ENCODE measurements at regions not wholly inside any gene's neighbourhood (a gene's known extent, or its start where the extent isn't known, plus 50 kb on each side); places are given as distances from the start of the nearest gene placed in this dataset.
A peak's percentile ranks its signal among the peaks of the same experiment; 100 is the strongest.

DNA sequence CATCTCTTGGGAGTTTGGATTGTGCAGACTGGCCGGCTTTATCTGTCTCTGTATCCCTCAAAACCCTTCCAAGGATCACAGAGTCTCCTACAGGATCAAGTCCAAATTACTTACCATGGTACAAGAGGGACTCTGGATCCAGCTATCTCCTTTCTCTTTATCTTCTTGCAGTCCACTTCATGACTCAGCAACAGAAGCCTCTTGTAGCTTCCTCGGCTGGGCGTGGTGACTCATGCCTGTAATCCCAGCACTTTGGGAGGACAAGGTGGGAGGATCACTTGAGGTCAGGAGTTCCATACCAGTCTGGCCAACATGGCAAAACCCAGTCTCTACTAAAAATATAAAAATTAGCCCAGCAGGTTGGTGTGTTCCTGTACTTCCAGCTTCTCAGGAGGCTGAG lies 189.7 kb downstream of the BCAT1 start:
- DNase-seq: no peak

DNA sequence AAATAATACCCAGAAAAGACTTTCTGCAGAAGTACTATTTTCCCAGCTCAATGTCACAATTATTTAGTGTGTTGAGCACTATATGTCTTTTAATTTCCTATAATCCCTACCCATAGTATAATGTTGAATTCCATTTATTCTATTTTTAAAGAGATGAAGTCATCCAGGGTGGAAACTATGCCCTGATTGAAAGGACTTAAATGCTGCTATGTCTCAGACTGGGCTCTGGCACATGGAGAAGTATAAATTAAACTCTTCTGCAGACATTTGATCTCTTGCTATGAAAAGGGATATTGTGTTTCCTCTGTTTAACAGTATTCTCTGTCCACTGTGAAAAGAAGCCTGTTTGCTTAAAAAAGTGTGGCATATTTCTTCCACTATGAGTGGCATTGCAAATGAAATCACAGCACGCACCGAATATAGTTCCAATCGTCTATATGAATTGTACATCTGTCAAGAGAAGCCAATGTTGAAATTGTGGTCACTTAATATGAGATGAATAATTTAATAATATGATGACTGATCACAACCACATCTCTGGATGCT lies 192.3 kb downstream of the BCAT1 start:
- no peak for DNase-seq

DNA sequence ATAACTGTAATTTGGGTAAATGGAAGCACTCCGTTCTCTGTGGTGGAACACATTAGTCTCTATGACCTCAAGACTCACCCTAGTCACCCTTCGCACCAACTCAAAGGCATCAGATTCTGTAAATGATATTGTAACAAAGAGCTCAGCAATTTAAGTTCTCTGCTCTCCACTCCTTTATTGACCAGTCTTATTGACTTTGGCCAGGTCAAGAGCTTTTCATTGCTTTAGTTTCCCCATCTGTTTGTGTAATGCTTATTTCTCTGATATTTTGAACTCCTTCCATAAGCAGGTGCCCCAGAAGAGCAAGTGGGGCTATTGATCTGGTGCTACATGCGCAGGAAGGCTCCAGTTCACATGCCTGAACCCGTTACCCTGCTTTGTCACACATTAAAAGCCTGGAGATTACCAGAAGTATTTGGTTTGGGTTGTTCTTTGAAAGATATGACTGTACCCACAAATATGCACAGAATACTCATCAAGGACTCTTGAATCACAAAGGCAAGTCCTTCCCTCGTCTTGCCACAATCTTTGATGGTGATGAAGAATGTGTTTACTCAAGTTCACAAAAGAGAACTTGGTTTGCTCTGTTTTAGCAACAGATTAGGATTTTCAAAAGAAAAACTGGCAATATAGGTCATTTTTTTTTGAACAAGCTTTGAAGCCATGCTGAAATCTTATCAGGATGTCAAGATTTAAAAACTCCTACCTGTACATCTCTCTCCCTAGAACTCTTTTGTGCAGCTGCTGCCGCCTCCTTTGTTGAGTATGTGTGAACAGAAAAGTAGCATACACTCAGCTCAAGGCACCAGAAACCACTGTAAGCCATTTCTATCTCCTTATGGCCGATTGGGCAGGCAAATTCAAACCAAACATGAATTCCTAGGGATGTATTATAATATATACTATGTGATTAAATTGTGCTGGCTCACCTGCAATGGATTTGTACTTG lies 193.9 kb downstream of the BCAT1 start:
- no peak for DNase-seq

DNA sequence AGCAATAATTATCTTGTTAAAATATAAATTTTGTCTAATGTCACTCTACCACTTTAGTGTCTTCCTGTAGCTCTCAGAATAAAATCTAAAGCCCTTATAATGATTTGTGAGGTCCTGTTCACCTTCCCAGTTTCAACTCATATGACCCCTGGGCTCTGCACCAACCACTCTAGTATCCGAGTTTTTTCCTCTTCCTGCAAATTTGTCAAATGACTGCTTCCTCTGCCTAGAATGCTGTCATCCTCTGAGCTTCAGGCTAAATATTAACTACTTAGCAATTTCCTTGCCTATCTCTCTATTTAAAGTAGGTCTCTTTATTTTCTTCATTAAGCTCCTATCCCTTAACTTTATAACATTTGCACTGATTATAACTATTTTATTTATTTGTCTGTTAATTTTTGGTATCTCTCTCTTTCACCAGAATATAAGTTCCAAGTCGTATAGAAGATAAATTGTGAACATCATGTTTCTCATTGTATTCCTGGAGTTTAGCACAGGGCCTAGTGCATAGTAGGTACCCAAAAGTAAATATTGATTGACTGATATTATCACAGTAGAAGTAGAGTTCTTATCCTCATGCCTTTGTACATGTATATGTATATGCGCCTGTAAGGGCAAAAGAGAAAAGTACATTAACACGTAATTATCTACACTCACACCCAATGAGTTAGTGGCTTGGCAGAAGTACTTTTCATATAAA lies 196.0 kb downstream of the BCAT1 start:
- no peak for DNase-seq

DNA sequence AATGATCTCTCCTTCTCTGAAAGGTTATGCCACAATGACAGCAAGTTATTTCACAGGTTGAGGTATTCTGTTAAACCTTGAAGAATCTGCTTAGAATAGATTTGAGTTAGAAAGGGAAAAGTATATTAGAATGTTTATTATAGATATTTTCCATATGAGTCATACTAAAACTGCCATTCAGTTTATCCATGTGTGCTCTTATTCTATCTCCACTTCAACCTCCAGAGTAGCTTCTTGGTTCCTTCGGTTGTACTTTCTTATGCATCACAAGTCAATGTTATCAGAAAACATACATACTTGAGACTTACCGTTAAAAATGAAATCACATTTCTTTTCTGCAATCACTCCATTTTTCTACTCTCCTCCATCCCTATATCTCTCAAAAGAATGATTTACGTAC lies 197.7 kb downstream of the BCAT1 start:
- no peak for DNase-seq

DNA sequence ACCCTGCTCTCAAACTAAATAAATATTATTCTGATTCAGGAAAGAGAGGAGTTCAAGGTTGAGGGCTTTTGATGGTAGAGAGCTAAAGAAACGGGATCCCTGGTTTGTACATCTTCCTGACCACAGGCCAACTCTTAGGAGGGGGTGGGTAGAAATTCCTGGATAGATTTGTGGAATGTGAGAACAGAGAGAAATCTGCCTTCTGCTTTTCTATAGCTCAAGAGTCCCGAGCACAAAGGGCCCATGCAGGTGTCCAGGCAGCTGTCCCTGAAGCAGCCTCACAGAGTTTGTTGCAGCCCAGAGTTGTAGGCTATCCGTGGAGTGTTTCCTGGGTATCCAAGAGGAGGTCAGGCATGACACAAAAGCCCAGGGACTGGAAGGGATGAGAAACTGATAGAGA lies 198.6 kb downstream of the BCAT1 start:
- DNase-seq: no peak

DNA sequence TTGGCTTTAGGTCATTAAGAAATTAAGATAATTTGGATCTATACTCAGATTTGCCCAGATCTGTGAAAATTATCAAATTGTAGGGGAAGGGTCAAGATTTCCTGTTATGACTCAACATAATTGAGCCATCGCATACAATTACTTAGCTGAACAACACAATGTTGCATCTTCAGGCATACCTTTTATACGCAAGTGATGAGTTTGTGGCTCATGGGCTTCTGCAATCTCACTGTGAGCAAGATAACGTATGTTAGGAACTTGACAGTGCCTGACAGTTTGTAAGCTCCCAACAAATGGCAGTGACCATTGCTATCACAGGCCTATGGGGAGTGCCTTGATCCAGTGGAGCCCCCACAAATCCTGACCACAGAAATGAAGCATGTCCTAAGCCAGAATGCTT lies 199.7 kb downstream of the BCAT1 start:
- DNase-seq: no peak

DNA sequence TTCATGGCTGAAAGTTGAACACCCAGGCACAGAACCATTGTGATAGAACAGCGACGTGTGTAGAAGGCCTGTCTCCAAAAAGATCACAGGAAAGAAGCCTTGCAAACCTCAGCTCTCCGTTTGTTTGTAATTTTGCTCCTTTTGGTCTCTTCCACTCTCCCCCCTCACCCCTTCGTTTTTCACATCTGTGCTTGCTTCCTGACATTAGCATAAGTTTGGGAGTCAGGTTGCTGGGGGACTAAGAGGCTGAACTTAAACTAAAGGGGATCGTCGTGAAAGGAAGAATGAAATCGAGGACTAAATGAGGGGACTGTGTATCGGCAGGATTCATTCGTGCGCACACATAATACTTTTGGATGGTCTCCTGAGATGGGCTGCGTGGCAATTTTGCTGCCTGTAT lies 200.6 kb downstream of the BCAT1 start:
- no peak for DNase-seq

DNA sequence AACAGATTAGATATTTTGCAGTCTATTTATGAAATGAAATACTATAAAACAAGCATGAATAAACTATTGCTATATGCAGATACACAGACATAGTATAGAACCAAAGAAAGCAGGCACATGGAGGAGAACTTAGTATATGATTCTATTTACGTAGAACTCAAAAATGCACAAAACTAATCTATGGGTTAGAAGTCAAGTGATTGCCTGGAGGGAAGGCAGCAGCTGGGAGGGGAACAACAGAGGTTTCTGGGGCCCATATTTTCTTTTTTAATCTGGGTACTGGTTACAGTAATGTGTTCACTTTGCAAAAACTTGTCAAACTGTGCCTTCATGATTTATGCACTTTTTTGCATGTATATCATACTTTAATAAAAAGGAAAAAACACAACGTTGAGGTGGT lies 202.0 kb downstream of the BCAT1 start:
- DNase-seq: no peak

DNA sequence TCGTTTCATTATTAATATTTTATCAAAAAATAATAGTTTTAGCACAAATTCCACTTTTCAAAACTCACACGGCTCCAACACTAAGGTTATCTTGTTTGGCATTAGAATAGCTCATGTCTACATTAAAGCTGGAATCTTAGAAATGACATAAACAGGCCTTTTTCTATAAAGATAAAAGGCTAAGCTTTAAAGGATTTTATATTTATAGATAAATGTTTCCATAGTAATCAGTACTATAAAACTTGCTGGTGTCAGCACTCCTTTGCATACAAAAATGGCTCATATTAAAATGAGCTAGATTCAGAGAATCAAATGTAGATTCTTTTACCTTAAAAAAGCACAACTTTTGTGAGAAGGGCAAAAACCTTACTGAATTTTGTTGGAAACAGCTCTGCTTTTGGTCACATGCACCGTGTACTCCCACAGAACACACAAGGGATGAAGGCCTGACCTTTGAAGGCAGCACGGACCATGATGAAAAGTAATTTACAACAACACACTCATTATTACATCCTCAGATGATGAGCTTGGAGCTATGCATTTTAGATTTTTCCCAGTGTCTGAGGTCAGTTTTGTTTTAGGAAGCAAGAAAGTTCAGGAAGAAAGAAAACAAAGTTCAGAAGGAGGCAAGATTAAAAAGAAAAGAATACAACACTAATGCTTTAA lies 202.8 kb downstream of the BCAT1 start:
- no peak for DNase-seq

DNA sequence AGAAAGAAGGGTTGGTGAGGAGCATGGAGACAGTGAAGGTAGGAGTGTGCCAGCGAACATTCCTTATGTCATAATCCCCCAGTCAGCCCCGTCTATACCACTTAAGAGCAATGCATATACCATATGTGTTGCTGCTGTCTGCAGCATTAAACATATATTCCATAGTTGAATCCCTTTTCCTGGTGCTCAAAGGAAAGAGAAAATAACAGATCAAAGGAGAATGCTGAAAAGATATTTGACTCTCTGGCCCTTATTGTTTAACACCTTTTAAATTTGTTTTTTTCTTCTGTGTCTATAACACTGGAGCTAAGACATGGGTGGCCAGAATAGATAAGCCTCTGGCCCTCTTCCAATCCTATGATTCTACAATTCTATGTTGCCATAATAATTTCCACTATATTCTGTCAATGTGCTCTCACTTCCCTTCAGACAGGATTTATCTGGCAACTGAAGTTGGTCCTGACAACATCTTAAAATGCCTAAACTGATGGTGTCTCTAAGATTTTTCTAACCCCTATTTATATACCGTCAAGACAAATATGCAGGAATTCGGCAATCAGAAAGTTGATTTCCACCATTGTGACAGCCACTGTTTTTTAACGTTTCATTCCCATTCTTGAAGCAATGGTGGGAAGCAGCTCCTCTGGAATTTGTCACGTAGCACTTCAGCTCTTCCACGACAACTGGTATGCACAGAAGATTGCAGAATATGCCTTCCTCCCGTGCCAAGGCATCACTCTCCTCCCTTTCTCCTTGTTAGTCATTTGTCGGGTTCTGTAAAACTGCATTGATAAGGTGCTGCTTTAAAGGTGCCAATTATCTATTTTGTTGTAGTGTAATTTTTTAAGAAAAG lies 204.7 kb downstream of the BCAT1 start:
- no peak for DNase-seq

DNA sequence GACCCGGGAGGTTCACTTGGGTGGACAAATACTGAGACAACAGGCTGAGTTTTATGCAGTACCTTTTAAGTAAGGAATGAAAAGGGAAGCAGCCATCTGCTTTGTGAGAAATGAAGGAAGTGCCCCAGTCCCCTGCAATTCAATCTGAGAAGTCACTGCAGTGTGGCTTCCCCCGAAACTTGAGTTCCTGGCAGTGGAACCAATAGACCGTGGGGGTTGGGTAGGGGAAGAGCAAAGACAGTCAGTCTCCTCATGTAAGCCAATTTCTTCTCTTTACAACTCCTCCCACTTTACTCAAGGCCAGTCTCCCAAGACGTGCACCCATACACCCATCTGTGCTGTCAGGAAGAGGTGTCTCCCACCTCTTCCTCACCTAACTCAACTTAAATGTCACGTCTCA lies 206.5 kb downstream of the BCAT1 start:
- DNase-seq: peak; percentile 20

DNA sequence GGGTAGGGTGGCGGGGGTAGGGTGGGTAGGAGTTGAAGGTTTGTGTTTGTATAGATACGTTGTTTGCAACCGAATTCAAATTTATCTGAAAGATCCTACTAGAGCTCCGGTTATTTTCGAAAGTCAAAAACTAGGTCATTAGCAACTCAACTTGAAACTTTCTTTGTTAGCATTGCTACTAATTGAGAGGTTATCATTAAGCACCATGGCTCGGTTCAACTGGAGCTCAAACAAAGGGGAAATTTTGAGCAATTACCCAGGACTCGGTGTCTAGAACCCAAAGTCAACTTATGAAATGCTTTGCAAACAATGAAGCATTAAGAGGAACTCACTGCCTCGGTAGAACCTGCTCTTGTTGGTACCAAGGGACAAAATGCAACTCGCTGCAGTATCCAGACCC lies 207.7 kb downstream of the BCAT1 start:
- no peak for DNase-seq

DNA sequence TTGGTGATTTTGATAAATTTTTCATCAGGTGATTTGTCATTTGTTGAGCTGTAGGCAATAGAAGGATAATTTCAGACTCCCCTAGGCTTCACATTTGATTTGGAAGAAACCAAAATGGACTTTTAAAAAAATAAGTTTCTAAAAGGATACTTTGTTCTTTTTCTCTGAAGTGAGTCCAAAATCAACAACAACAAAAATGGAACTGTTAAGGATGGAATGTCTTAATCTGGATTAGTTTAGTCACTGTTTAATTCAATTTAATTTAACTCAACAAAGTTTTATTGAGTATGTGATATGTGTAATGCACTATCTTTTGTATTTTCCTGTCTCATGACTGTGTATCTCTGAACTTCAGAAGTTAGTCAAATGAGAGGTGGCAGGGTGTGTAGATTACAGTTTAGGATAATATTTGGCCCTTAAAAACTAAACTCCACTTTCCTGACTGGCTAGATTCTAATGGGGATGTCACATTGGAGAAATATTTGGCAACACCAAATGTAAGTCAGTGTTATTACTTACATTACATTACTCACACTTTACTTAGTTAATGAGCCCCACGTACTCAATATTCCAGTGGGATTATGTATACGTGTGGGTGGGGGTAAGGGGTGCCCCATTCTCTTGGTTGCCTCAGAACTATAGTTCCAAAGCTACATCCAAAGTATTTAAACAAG lies 209.7 kb downstream of the BCAT1 start:
- DNase-seq: no peak

DNA sequence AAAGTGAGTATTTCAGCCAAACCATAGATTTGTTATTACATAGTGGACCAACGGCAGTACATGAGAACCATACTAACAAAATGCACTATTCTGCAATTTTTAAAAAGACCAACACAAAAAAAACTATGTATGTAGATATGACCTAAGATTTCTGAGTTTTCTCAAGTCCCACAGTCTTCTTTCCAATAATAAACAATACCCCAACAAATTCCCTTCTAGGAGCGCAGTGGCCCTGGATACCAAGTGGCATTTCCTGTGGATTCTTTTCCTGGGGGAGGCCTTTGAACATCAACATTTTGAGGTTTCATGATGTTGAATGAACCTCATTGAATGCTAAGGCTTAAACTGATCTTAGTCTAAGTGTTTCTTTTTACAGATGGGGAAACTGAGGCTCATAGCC lies 210.5 kb downstream of the BCAT1 start:
- no peak for DNase-seq

DNA sequence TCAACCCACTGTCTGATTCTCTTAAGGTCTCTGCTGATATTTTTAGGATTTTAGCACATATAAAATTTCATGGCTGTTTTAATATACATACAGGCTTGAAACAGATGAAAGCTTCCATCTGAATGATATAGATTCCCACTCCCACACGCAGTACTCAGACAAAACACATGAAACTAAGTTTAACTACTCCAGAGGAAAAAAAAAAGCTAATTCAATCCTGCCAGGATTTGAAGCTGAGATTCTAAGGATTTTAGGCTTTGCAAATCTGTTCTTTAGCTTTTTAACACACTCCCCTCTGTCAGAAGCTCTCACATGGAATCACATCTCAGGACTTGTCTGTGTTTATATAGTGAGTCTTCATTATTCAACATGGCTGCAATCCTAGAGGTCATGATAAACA lies 217.3 kb downstream of the BCAT1 start:
- DNase-seq: no peak

DNA sequence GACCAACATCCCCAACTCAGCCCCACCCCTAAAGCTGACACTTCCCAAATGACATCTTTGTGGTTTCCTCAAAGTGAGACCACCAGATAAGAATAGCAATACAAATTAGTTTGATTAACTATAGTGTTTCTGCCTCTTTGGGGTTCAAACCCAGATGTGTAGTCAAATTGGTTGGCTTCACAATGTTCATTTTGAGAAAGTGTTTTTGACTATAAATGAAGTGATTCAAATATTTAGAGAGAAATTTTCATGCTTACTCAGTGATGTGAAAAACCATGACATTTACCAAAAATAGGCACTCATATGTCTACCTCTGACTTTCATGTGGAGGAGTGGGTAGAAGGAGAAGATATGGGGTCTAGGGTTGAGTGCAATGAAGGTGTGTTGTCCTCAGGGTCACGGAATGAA lies 218.4 kb downstream of the BCAT1 start:
- no peak for DNase-seq

DNA sequence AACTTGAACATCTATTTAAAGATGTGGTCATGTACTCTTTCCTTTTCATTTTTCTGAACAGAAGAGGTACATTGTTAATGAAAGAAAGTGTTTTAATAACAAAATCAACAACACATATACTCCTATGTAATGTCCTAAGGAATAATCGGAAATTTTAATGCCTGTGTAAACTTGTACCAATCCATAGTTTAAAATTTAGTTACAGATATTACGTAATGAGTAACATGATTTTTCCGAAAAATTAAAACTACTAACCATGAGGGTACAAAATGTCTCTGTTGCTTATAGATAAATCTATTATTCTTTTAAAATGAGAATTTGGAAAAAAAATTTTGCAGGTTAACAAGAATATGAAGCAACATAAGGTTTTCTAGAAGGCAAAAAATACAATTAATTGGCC lies 220.1 kb downstream of the BCAT1 start:
- no peak for DNase-seq

DNA sequence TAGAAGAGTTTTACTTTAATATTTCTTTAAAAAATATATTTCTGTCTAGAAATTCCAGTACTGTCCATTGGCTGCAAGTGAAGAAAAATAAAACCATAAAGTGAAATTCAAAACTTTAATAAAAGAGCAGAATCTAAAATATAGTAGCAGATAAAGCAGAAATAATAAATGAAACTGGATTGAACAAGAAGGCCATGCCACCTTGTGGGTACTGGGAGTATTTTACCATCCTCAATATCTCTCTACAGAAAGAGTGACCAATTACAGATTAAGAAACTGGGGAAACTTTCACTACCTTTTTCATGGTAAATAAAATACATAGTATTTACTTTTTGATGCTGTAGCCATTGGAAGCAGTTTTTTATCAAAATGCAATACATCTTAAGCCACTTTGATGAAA lies 220.5 kb downstream of the BCAT1 start:
- peak; percentile 65 for DNase-seq

DNA sequence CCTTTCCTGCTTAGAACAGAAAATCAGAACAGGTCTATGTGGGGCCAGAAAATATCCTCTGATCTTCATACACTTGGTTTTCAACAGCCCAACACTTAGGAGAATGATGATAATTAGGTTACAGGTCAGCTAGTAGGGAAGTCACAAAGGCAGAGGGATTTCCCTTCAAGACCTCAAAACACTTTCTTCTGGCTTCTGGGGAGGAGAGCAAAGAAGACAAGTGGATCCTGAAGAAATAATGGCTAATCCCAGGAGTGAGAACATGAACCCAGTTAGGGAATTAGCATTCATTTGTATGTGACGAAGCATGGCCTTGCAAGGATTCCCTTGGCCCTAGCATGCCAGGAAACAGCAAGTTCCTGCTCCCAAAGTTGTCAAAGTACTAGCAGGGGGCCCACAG lies 223.3 kb downstream of the BCAT1 start:
- DNase-seq: no peak

DNA sequence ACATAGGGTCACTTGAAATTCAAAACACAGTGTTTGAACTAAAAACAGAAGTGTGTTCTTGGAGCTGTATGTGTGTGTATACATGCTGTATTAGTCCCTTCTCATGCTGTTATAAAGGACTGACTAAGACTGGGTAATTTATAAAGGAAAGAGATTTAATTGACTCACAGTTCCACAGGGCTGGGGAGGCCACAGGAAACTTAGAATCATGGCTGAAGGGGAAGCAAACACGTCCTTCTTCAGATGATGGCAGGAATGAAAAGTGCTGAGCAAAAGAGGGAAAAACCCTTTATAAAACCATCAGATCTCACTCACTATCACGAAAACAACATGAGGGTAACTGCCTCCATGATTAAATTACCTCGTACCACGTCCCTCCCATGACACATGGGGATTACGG lies 224.1 kb downstream of the BCAT1 start:
- no peak for DNase-seq

DNA sequence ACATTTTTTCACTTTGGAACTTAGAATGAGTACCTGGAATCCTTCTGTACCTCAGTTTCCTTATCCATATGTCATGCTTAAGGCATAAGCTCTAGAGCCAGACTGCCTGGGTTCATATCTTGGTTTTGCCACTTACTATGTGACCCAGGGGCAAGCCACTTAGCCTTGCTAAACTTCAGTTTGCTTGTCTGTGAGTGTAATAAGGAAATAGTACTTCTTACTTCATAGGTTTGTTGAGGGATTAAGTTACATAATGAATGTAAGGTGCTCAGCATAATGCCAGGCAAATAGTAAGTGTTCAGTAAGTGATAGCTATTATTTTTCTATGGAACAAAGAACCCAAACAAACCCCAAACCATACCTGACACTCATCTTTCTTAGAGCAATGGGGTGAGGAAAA lies 225.1 kb downstream of the BCAT1 start:
- DNase-seq: no peak
